ENCODE measurements at regions not wholly inside any gene's neighbourhood (a gene's known extent, or its start where the extent isn't known, plus 50 kb on each side); places are given as distances from the start of the nearest gene placed in this dataset.

DNA sequence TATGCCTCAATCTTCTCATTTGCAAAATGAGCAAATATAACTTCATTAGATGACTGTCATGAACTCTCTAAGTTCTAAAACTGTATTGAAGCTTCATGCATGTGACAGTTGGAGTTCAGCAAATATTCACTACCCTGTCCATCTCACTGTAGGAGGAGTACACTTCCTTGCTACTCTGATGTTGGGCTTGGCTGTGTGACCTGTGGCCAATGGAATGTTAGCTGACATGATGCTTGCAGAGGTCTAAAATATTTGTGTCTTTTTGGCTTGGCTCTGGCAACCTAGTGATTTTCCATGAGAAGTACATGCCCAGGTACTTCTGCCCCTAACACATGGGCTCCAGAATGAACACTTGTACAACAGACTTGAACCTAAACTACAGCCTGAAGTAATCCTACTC, 203.1 kb upstream of the ANKH start:
- TF ChIP-seq POLR2A (IDR thresholded peaks at IDR 0.05; ENCODE audit: low read length) (no peak), GATA1 (IDR thresholded peaks at IDR 0.05; ENCODE audit: low read depth, low read length) (no peak)
